Neural cell (in vitro differentiated cells): ENCODE measurements at regions not wholly inside any gene's neighbourhood (a gene's known extent, or its start where the extent isn't known, plus 50 kb on each side); places are given as distances from the start of the nearest gene placed in this dataset.

Source experiments
- H2AFZ ChIP-seq: fragments of 200-600, 300-800 bp; sonication (generic), shearing (Covaris generic); 2 replicates; pipeline ENCODE4 v1.6.0; 2014; ENCODE audit warnings: low read depth, mild to moderate bottlenecking, antibody characterized with exemption, low read length, moderate library complexity
- H3F3A ChIP-seq: fragments of 200-600 bp; shearing (Covaris generic); 2 replicates; pipeline ENCODE4 v1.6.1; 2016; ENCODE audit warnings: mild to moderate bottlenecking, moderate library complexity, mixed read lengths, antibody characterized with exemption, low read length; ENCODE audit not compliant: insufficient read depth, poor library complexity, severe bottlenecking
- H3K27ac ChIP-seq: fragments of 200-600, 300-800 bp; sonication (generic), shearing (Covaris generic); 2 replicates; pipeline ENCODE4 v1.5.1; 2014; ENCODE audit warnings: mild to moderate bottlenecking, low read length, moderate library complexity
- H3K27me3 ChIP-seq: fragments of 300-800, 200-600 bp; sonication (generic), shearing (Covaris generic); 2 replicates; pipeline ENCODE4 v1.6.0; 2014; ENCODE audit warnings: mild to moderate bottlenecking, low read depth, low read length, moderate library complexity; ENCODE audit not compliant: insufficient read depth
- H3K36me3 ChIP-seq: fragments of 300-800, 200-600 bp; sonication (generic), shearing (Covaris generic); 2 replicates; pipeline ENCODE4 v1.5.1; 2014; ENCODE audit warnings: mild to moderate bottlenecking, antibody characterized with exemption, low read length, moderate library complexity; ENCODE audit not compliant: insufficient read depth
- H3K4me2 ChIP-seq: fragments of 300-800, 200-600 bp; sonication (generic), shearing (Covaris generic); 2 replicates; pipeline ENCODE4 v1.6.0; 2014; ENCODE audit warnings: mild to moderate bottlenecking, low read length
- H3K4me3 ChIP-seq: fragments of 300-800, 200-600 bp; sonication (generic), shearing (Covaris generic); 2 replicates; pipeline ENCODE4 v1.5.1; 2014; ENCODE audit warnings: mild to moderate bottlenecking, low read length, moderate library complexity
- H3K79me2 ChIP-seq: fragments of 200-600 bp; shearing (Covaris generic); replicated peaks from 2 replicates; pipeline ENCODE4 v1.6.0; 2014; ENCODE audit warnings: mild to moderate bottlenecking, low read length, moderate library complexity; ENCODE audit not compliant: insufficient read depth
- H3K9ac ChIP-seq: fragments of 300-800, 200-600 bp; sonication (generic), shearing (Covaris generic); 2 replicates; pipeline ENCODE4 v1.6.1; 2016; ENCODE audit warnings: mild to moderate bottlenecking, low read length, mixed read lengths
- H3K9me2 ChIP-seq: fragments of 200-600 bp; shearing (Covaris generic); 2 replicates; pipeline ENCODE4 v1.6.1; 2016; ENCODE audit warnings: mild to moderate bottlenecking, low read length, mixed read lengths; ENCODE audit not compliant: insufficient read depth
- H3K9me3 ChIP-seq: fragments of 200-600, 300-800 bp; sonication (generic), shearing (Covaris generic); 2 replicates; pipeline ENCODE4 v1.6.1; 2016; ENCODE audit warnings: mild to moderate bottlenecking, mixed run types, low read length, moderate library complexity, mixed read lengths
- H4K20me1 ChIP-seq: fragments of 200-600 bp; shearing (Covaris generic); 2 replicates; pipeline ENCODE4 v1.6.1; 2016; ENCODE audit warnings: mild to moderate bottlenecking, mixed run types; ENCODE audit not compliant: insufficient read depth
- CTCF ChIP-seq: fragments of 450-650 bp; IDR thresholded peaks from 2 replicates; pipeline ENCODE4 v1.5.1; 2014; ENCODE audit warnings: antibody characterized with exemption, mild to moderate bottlenecking, moderate library complexity; ENCODE audit not compliant: poor library complexity, severe bottlenecking
- EP300 ChIP-seq: fragments of 450-650 bp; conservative IDR thresholded peaks from 2 replicates; pipeline ENCODE4 v1.6.1; 2014; ENCODE audit warnings: antibody characterized with exemption, mild to moderate bottlenecking, moderate library complexity; ENCODE audit not compliant: poor library complexity, severe bottlenecking
- EZH2 ChIP-seq: fragments of 200-600, 300-800 bp; shearing (Covaris generic), sonication (generic); IDR thresholded peaks from 2 replicates; pipeline ENCODE4 v1.6.1; 2014; ENCODE audit warnings: antibody characterized with exemption, low read length, borderline replicate concordance, mild to moderate bottlenecking; ENCODE audit not compliant: insufficient read depth, poor library complexity, severe bottlenecking
- MXI1 ChIP-seq: fragments of 450-650 bp; conservative IDR thresholded peaks from 2 replicates; pipeline ENCODE4 v1.6.1; 2014; ENCODE audit warnings: antibody characterized with exemption, mild to moderate bottlenecking; ENCODE audit not compliant: poor library complexity, severe bottlenecking
- POLR2AphosphoS5 ChIP-seq: IDR thresholded peaks from 2 replicates; pipeline ENCODE4 v1.6.1; 2012
- RAD21 ChIP-seq: fragments of 450-650 bp; conservative IDR thresholded peaks from 2 replicates; pipeline ENCODE4 v1.6.1; 2014; ENCODE audit warnings: antibody characterized with exemption, mild to moderate bottlenecking, moderate library complexity
- REST ChIP-seq: IDR thresholded peaks from 2 replicates; pipeline ENCODE4 v1.6.1; 2012; ENCODE audit warnings: borderline replicate concordance
- SMC3 ChIP-seq: fragments of 450-650 bp; conservative IDR thresholded peaks from 2 replicates; pipeline ENCODE4 v1.6.1; 2014; ENCODE audit warnings: antibody characterized with exemption, mild to moderate bottlenecking, moderate library complexity; ENCODE audit not compliant: poor library complexity
- TAF1 ChIP-seq: IDR thresholded peaks from 2 replicates; pipeline ENCODE4 v1.6.1; 2012; ENCODE audit warnings: low read depth

- no peaks in the 10 kb centered on the region for H3K27me3 ChIP-seq
- H3K36me3 ChIP-seq: no peaks in the 10 kb centered on the region
- no peaks in the 10 kb centered on the region for H3K9me2 ChIP-seq
- no peaks in the 10 kb centered on the region for H3K79me2 ChIP-seq
- no peak overlapping the region for H3K9ac ChIP-seq
- no peaks in the 10 kb centered on the region for H3F3A ChIP-seq
- H4K20me1 ChIP-seq: no peaks in the 10 kb centered on the region
- TF ChIP-seq EP300 (no peak), RAD21 (no peak), TAF1 (no peak), POLR2AphosphoS5 (no peak), CTCF (no peak)
- H2AFZ ChIP-seq: no peak overlapping the region
- no peak overlapping the region for H3K4me3 ChIP-seq
- no peaks in the 10 kb centered on the region for H3K9me3 ChIP-seq
- no peak overlapping the region for H3K4me2 ChIP-seq
- no peak overlapping the region for H3K27ac ChIP-seq
Observed at GRCh38 chr1:56147034-56147433, 432.3 kb downstream of the PLPP3 start.

- no peak overlapping the region for H3K4me2 ChIP-seq
- no peak overlapping the region for H3K4me3 ChIP-seq
- H3K36me3 ChIP-seq: no peaks in the 10 kb centered on the region
- H3K79me2 ChIP-seq: no peaks in the 10 kb centered on the region
- H3K9ac ChIP-seq: no peak overlapping the region
- H3K9me2 ChIP-seq: no peaks in the 10 kb centered on the region
- TF ChIP-seq SMC3 (no peak), CTCF (no peak), EP300 (no peak), REST (no peak), RAD21 (no peak), TAF1 (no peak), MXI1 (no peak), EZH2 (no peak), POLR2AphosphoS5 (no peak)
- H3K27me3 ChIP-seq: no peaks in the 10 kb centered on the region
- H3K9me3 ChIP-seq: no peaks in the 10 kb centered on the region
- H4K20me1 ChIP-seq: no peaks in the 10 kb centered on the region
- H2AFZ ChIP-seq: no peak overlapping the region
- no peaks in the 10 kb centered on the region for H3F3A ChIP-seq
- no peak overlapping the region for H3K27ac ChIP-seq
Observed at GRCh38 chr1:56146449-56146848, 432.9 kb downstream of the PLPP3 start.
